SH-SY5Y (cell line): ENCODE measurements at regions not wholly inside any gene's neighbourhood (a gene's known extent, or its start where the extent isn't known, plus 50 kb on each side); places are given as distances from the start of the nearest gene placed in this dataset.

Source experiments
- GATA2 ChIP-seq: IDR thresholded peaks from 2 replicates; pipeline ENCODE4 v1.6.1; 2011; ENCODE audit warnings: mild to moderate bottlenecking, low read depth, low read length
- GATA3 ChIP-seq: IDR thresholded peaks from 2 replicates; pipeline ENCODE4 v1.6.1; 2011; ENCODE audit warnings: low read depth, mild to moderate bottlenecking, low read length, moderate library complexity

DNA sequence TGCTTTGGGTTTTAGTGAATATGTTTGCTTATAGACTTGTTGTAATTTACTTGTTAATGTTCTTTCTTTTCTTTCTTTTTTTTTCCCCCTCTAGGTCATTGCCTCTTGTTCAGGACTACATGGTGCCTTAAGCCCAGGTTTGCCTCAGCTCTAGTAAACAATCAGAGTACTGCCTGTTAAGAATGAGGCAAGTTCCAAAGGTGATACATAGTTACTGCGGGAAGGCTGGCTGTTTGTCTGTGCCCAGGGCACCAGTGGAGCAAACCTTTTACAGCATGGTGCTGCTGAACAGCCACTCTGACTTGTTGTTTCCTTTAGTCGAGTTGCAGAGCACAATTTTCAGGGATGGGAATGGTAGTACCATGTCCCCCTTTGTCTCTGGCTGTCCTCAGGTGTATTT lies 517.2 kb downstream of the NYAP2 start:
- no peak for TF ChIP-seq GATA2
- TF ChIP-seq GATA3: no peak
